HepG2 (cell line): ENCODE measurements at regions not wholly inside any gene's neighbourhood (a gene's known extent, or its start where the extent isn't known, plus 50 kb on each side); places are given as distances from the start of the nearest gene placed in this dataset.

ENCODE experiments used
- ATAC-seq: fragments of 200-7000 bp; cut with Tn5 transposase; 3 replicates; pipeline ENCODE4 v1.9.1; 2020; ENCODE audit warnings: mild to moderate bottlenecking, moderate library complexity
- BruUV-seq: library from RNA; stranded (reverse); fragments of 400-500 nt; replicated peaks from 2 replicates; lab custom pipeline; 2021; lab: Mats Ljungman, UMichigan
- CTCF ChIA-PET: fragments of 300-600 bp; formaldehyde crosslinking; extraction: SDS; loops from one replicate; lab custom pipeline; 2021; ENCODE audit warnings: low total read pairs, inconsistent platforms, low intra/inter-chr PET ratio; lab: Yijun Ruan, JAX
- POLR2A ChIA-PET: fragments of 350-600 bp; sonication (Branson Sonifier 250); formaldehyde crosslinking; loops from one replicate; lab custom pipeline; 2020; ENCODE audit warnings: antibody characterized with exemption, inconsistent platforms; lab: Yijun Ruan, JAX
- DNase-seq: peaks from one replicate; pipeline ENCODE4 v3.0.0-alpha.2; 2015; ENCODE audit warnings: low spot score
- FAIRE-seq: peaks from 3 replicates; lab custom pipeline; 2011; peaks lifted over from hg19 to GRCh38; lab: Jason Lieb, UNC
- H2AFZ ChIP-seq: one replicate; pipeline ENCODE4 v1.6.1; 2011; ENCODE audit warnings: low read length, inconsistent platforms
- H3K27ac ChIP-seq: fragments of 300-600 bp; 3 replicates; pipeline ENCODE4 v1.8.0; 2011; ENCODE audit warnings: mixed run types, mild to moderate bottlenecking, mixed read lengths, low read length, inconsistent platforms; ENCODE audit not compliant: insufficient read depth; ENCODE audit errors: extremely low read length
- H3K27me3 ChIP-seq, 2 experiments: fragments of 200-600 bp in 1 of 2; 2 replicates in 1 of 2; 3 replicates in 1 of 2; pipeline versions ENCODE4 v1.6.0 to v1.8.0; 2011; ENCODE audit warnings: low read length in 2 of 2, mild to moderate bottlenecking in 2 of 2, moderate library complexity in 2 of 2, inconsistent platforms in 1 of 2; ENCODE audit not compliant: insufficient read depth in 2 of 2, control insufficient read depth in 1 of 2
- H3K36me3 ChIP-seq, 2 experiments: fragments of 200-600 bp in 1 of 2; replicated peaks in 1 of 2; 2 replicates in 1 of 2; 3 replicates in 1 of 2; pipeline versions ENCODE4 v1.5.1 to v1.8.0; 2011; ENCODE audit warnings: low read length in 2 of 2, inconsistent platforms in 1 of 2; ENCODE audit not compliant: insufficient read depth in 2 of 2, control insufficient read depth in 1 of 2
- H3K4me1 ChIP-seq: 2 replicates; pipeline ENCODE4 v1.5.1; 2012; ENCODE audit warnings: low read length, inconsistent platforms; ENCODE audit not compliant: insufficient read depth
- H3K4me2 ChIP-seq: 2 replicates; pipeline ENCODE4 v1.6.0; 2011; ENCODE audit warnings: low read depth, low read length, inconsistent platforms
- H3K4me3 ChIP-seq, 3 experiments: fragments of 200-600 bp in 1 of 3; sonication (generic), shearing (Covaris generic) in 1 of 3; replicated peaks in 1 of 3; 2 replicates each; pipeline ENCODE4 v1.5.1; 2011 to 2016; ENCODE audit warnings: low read length in 3 of 3, inconsistent platforms in 2 of 3, low read depth in 2 of 3, mild to moderate bottlenecking in 2 of 3, control low read depth in 1 of 3, mixed read lengths in 1 of 3; ENCODE audit not compliant: insufficient read depth in 1 of 3
- H3K79me2 ChIP-seq: one replicate; pipeline ENCODE4 v1.6.1; 2011; ENCODE audit warnings: low read length, inconsistent platforms; ENCODE audit not compliant: insufficient read depth
- H3K9ac ChIP-seq: 2 replicates; pipeline ENCODE4 v1.6.0; 2011; ENCODE audit warnings: mild to moderate bottlenecking, low read depth, low read length, inconsistent platforms; ENCODE audit not compliant: insufficient read depth
- H3K9me3 ChIP-seq: 2 replicates; pipeline ENCODE4 v1.5.1; 2012; ENCODE audit warnings: mild to moderate bottlenecking, low read length
- H4K20me1 ChIP-seq: 2 replicates; pipeline ENCODE4 v1.6.0; 2011; ENCODE audit warnings: inconsistent platforms, mild to moderate bottlenecking, low read length, moderate library complexity; ENCODE audit not compliant: insufficient read depth
- GABPA ChIP-seq, 2 experiments: IDR thresholded peaks; 2 replicates each; pipeline ENCODE4 v1.6.1; 2011 to 2016; ENCODE audit warnings: low read depth in 2 of 2, low read length in 1 of 2, missing biosample characterization in 1 of 2, missing genetic modification characterization in 1 of 2
- JUNB ChIP-seq: sonication (generic); formaldehyde crosslinking; IDR thresholded peaks from 2 replicates; pipeline ENCODE4 v1.8.0; 2022; ENCODE audit warnings: missing genetic modification reagents, mild to moderate bottlenecking, borderline replicate concordance
- MAZ ChIP-seq, 2 experiments: sonication (generic) in 1 of 2; formaldehyde crosslinking in 1 of 2; IDR thresholded peaks; 2 replicates each; pipeline versions ENCODE4 v1.5.0 to v1.6.1; 2012 to 2020; ENCODE audit warnings: low read depth in 2 of 2, mild to moderate bottlenecking in 2 of 2, borderline replicate concordance in 1 of 2, improper control_type of control experiment in 1 of 2, low read length in 1 of 2, missing genetic modification reagents in 1 of 2, moderate library complexity in 1 of 2
- NFE2L2 ChIP-seq: fragments of 150-350 bp; IDR thresholded peaks from 2 replicates; pipeline ENCODE4 v1.6.1; 2014; ENCODE audit warnings: low read length
- REPIN1 ChIP-seq: sonication (generic); formaldehyde crosslinking; IDR thresholded peaks from 2 replicates; pipeline ENCODE4 v1.8.0; 2022; ENCODE audit warnings: missing genetic modification reagents, low read depth, mild to moderate bottlenecking, borderline replicate concordance
- SIX4 ChIP-seq: sonication (generic); formaldehyde crosslinking; IDR thresholded peaks from 2 replicates; pipeline ENCODE4 v1.4.0; 2020; ENCODE audit warnings: missing genetic modification reagents
- SMYD3 ChIP-seq: sonication (generic); formaldehyde crosslinking; IDR thresholded peaks from 2 replicates; pipeline ENCODE4 v1.8.1; 2023; ENCODE audit warnings: mild to moderate bottlenecking, missing genetic modification reagents
- YEATS4 ChIP-seq: sonication (generic); formaldehyde crosslinking; IDR thresholded peaks from 2 replicates; pipeline ENCODE4 v1.4.0; 2020; ENCODE audit warnings: missing genetic modification reagents, borderline replicate concordance
- ZFP41 ChIP-seq: sonication (generic); formaldehyde crosslinking; IDR thresholded peaks from 2 replicates; pipeline ENCODE4 v1.4.0; 2020; ENCODE audit warnings: mild to moderate bottlenecking, missing genetic modification reagents, borderline replicate concordance
- WGBS: methylation state at CpG from one replicate; pipeline ENCODE4 v1.1.6; 2017; ENCODE audit warnings: low lambda C conversion rate; 5-methylcytosine and 5-hydroxymethylcytosine counted together
- in situ Hi-C: cut with HindIII; loops from 2 replicates; pipeline ENCODE4 v1.10.0; 2017; ENCODE audit warnings: low pct_unique_long_range_greater_than_20kb; ENCODE audit not compliant: extremely low pct_ligation_motif_present
- intact Hi-C: fragments of 100-400 bp; cut with micrococcal nuclease; formaldehyde crosslinking; loops from one replicate; pipeline ENCODE4 v1.10.0; 2022; ENCODE audit not compliant: unreplicated experiment
- TF ChIP-seq, protein P1 (sequence below): sonication (generic); formaldehyde crosslinking; IDR thresholded peaks from 2 replicates; pipeline ENCODE4 v1.5.0; 2020; ENCODE audit warnings: missing genetic modification reagents
- TF ChIP-seq, protein P2 (sequence below): sonication (generic); formaldehyde crosslinking; IDR thresholded peaks from 2 replicates; pipeline ENCODE4 v1.4.0; 2020; ENCODE audit warnings: missing genetic modification reagents
- TF ChIP-seq, protein P3 (sequence below): sonication (generic); formaldehyde crosslinking; IDR thresholded peaks from 2 replicates; pipeline ENCODE4 v1.9.0; 2021; ENCODE audit warnings: missing genetic modification reagents, mild to moderate bottlenecking, borderline replicate concordance

DNA sequence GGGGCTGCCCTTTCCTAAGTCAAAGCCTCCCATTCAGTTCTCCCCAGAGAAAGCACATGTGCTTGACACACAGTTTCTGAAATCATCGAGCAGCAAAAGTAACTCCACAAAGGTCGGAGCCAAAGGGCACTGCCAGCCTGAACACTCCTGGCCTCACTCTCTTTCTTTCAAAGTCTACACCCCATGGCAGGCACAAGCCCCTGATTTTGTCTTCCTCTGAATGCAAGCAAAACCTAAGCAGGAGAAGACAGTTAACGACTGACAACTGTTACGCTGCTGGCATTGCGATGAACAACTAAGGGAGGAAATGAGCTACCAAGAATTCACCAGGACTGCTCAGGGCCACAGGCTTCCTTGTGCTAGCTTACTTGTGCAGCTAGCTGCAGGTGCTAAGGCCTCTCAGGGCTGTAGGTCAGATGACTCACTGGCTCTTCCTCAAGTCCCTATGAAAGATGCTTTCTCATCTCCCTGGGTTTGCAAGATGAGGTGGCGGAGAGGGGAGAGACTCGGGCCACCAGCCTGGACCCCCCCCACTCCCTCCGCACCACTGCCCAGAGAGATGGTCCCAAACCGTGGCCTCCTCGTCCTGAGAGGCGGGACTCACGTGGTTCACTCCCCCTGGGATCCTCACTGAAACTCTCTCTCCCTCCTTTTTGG lies 208.2 kb downstream of the DLL1 start:
- Histone ChIP-seq H3K27ac (no peak overlapping the region), H3K9ac (no peak overlapping the region), H3K4me1 (no peaks in the 10 kb centered on the region), H3K27me3 (peaks cover 12 to 66% of the 10 kb centered on the region in 2 experiments), H4K20me1 (no peaks in the 10 kb centered on the region; the same call in 1 of the 2 replicates), H3K36me3 (no peaks in the 10 kb centered on the region), H3K79me2 (no peaks in the 10 kb centered on the region), H2AFZ (no peak overlapping the region), H3K9me3 (no peaks in the 10 kb centered on the region), H3K4me2 (no peak overlapping the region), H3K4me3 (no peak overlapping the region)
- DNase-seq (no peak), ATAC-seq (no peak), FAIRE-seq (no peak)
- in situ Hi-C loops (no loop called here), intact Hi-C loops (no loop called here)
- ChIA-PET CTCF (no interaction called here), POLR2A (no interaction called here)
- WGBS, result 39% methylated on average over 12 of the region's 12 CpGs
- TF ChIP-seq JUNB (no peak), YEATS4 (CRISPR knock-in tag) (no peak), SMYD3 (CRISPR knock-in tag) (no peak), REPIN1 (CRISPR knock-in tag) (no peak), MAZ (IDR thresholded peaks at IDR 0.05; ENCODE audit: borderline replicate concordance, low read depth, low read length) (no peak), MAZ (CRISPR knock-in tag; IDR thresholded peaks at IDR 0.05; ENCODE audit: low read depth) (no peak), SIX4 (CRISPR knock-in tag) (no peak), NFE2L2 (no peak), ZFP41 (no peak), GABPA (IDR thresholded peaks at IDR 0.05; ENCODE audit: low read depth, low read length) (no peak), GABPA (CRISPR knock-in tag; IDR thresholded peaks at IDR 0.05; ENCODE audit: low read depth) (no peak)
- TF ChIP-seq, protein P1, sequence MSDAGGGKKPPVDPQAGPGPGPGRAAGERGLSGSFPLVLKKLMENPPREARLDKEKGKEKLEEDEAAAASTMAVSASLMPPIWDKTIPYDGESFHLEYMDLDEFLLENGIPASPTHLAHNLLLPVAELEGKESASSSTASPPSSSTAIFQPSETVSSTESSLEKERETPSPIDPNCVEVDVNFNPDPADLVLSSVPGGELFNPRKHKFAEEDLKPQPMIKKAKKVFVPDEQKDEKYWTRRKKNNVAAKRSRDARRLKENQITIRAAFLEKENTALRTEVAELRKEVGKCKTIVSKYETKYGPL (CRISPR knock-in tag), result no peak
- TF ChIP-seq, protein P2, sequence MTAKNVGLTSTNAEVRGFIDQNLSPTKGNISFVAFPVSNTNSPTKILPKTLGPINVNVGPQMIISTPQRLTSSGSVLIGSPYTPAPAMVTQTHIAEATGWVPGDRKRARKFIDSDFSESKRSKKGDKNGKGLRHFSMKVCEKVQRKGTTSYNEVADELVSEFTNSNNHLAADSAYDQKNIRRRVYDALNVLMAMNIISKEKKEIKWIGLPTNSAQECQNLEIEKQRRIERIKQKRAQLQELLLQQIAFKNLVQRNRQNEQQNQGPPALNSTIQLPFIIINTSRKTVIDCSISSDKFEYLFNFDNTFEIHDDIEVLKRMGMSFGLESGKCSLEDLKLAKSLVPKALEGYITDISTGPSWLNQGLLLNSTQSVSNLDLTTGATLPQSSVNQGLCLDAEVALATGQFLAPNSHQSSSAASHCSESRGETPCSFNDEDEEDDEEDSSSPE (CRISPR knock-in tag), result no peak
- TF ChIP-seq, protein P3, sequence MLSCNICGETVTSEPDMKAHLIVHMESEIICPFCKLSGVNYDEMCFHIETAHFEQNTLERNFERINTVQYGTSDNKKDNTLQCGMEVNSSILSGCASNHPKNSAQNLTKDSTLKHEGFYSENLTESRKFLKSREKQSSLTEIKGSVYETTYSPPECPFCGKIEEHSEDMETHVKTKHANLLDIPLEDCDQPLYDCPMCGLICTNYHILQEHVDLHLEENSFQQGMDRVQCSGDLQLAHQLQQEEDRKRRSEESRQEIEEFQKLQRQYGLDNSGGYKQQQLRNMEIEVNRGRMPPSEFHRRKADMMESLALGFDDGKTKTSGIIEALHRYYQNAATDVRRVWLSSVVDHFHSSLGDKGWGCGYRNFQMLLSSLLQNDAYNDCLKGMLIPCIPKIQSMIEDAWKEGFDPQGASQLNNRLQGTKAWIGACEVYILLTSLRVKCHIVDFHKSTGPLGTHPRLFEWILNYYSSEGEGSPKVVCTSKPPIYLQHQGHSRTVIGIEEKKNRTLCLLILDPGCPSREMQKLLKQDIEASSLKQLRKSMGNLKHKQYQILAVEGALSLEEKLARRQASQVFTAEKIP (CRISPR knock-in tag), result no peak
- BruUV-seq, result no TSS peak
